Upper lobe of left lung (tissue), 6 donors: ENCODE measurements at regions not wholly inside any gene's neighbourhood (a gene's known extent, or its start where the extent isn't known, plus 50 kb on each side); places are given as distances from the start of the nearest gene placed in this dataset.
"Not testable (repeated sequence)": the region's sequence is repeated elsewhere in the genome, so short reads cannot be mapped to it uniquely, and the experiment has no call there.

Experiments used
- ATAC-seq, 2 donors: fragments of 200-7000 bp; cut with Tn5 transposase; one replicate each; pipeline ENCODE4 v1.9.1; 2022; ENCODE audit warnings: mild to moderate bottlenecking in 2 of 2, moderate library complexity in 2 of 2; ENCODE audit not compliant: low FRiP score in 2 of 2
- DNase-seq, 2 donors: peaks; one replicate each; pipeline ENCODE4 v3.0.0-alpha.2; 2019 to 2020
- H3K27ac ChIP-seq, 4 donors: fragments of 200-600 bp; sonication (generic); one replicate each; pipeline ENCODE4 v1.5.1; 2016 to 2019
- H3K27me3 ChIP-seq, 4 donors: fragments of 200-600 bp; sonication (generic); one replicate each; pipeline ENCODE4 v1.5.1; 2017 to 2019
- H3K36me3 ChIP-seq, 4 donors: fragments of 200-600 bp; sonication (generic); one replicate each; pipeline ENCODE4 v1.5.1; 2016 to 2019
- H3K4me1 ChIP-seq, 4 donors: fragments of 200-600 bp; sonication (generic); one replicate each; pipeline ENCODE4 v1.5.1; 2018 to 2019
- H3K4me3 ChIP-seq, 4 donors: fragments of 200-600 bp; sonication (generic); one replicate each; pipeline ENCODE4 v1.5.1; 2017 to 2019; ENCODE audit warnings: mild to moderate bottlenecking in 2 of 4, moderate library complexity in 1 of 4
- H3K9me3 ChIP-seq, 4 donors: fragments of 200-600 bp; sonication (generic); one replicate each; pipeline ENCODE4 v1.5.1; 2018 to 2019
- CTCF ChIP-seq, 6 experiments: fragments of 450-650 bp in 4 of 6; fragments of 200-600 bp in 2 of 6; sonication (generic) in 2 of 6; IDR thresholded peaks; one replicate each; pipeline ENCODE4 v1.5.1; 2016 to 2019; ENCODE audit warnings: antibody characterized with exemption in 6 of 6
- EP300 ChIP-seq, 4 donors: sonication (generic); formaldehyde crosslinking; IDR thresholded peaks; one replicate each; pipeline ENCODE4 v1.5.1; 2017; ENCODE audit warnings: antibody characterized with exemption in 4 of 4, control low read depth in 2 of 4
- POLR2A ChIP-seq, 4 donors: fragments of 450-650 bp; IDR thresholded peaks; one replicate each; pipeline ENCODE4 v1.5.1; 2016 to 2017; ENCODE audit warnings: antibody characterized with exemption in 4 of 4, mild to moderate bottlenecking in 2 of 4
- POLR2AphosphoS5 ChIP-seq, 2 donors: sonication (generic); formaldehyde crosslinking; IDR thresholded peaks; one replicate each; pipeline ENCODE4 v1.5.1; 2017; ENCODE audit warnings: antibody characterized with exemption in 2 of 2
- WGBS, 2 donors: methylation state at CpG; one replicate each; pipeline ENCODE4 v1.1.5; 2017 to 2018; 5-methylcytosine and 5-hydroxymethylcytosine counted together
- donor health status: DM: no; HTN: no; CAD: no; lungs with moderate emphysema.
- donor health status: DM: no; HTN: yes; CAD: no; lungs with severe emphysema.

- no peak overlapping the region for H3K4me3 ChIP-seq
- TF ChIP-seq POLR2AphosphoS5 (IDR thresholded peaks at IDR 0.05) (no peak), POLR2A (IDR thresholded peaks at IDR 0.05) (no peak), CTCF (IDR thresholded peaks at IDR 0.05) (no peak), EP300 (IDR thresholded peaks at IDR 0.05) (no peak)
- WGBS, 2 donors, result 79 to 83% methylated on average over 7 of the region's 7 CpGs
- H3K9me3 ChIP-seq, result no peaks in the 10 kb centered on the region
- no peaks in the 10 kb centered on the region for H3K27me3 ChIP-seq
- H3K36me3 ChIP-seq, result no peaks in the 10 kb centered on the region
- ATAC-seq (no peak), DNase-seq (no peak)
- no peaks in the 10 kb centered on the region for H3K4me1 ChIP-seq
- H3K27ac ChIP-seq, result no peak overlapping the region
These were observed 103.0 kb upstream of the NTF3 start for GRCh38 chr12:5328669-5329517.

- Histone ChIP-seq H3K27ac (no peak overlapping the region), H3K36me3 (no peaks in the 10 kb centered on the region), H3K27me3 (no peaks in the 10 kb centered on the region), H3K4me1 (no peaks in the 10 kb centered on the region), H3K9me3 (no peaks in the 10 kb centered on the region), H3K4me3 (no peak overlapping the region)
- ATAC-seq (no peak), DNase-seq (no peak)
- TF ChIP-seq POLR2AphosphoS5 (IDR thresholded peaks at IDR 0.05), result no peak
- no peak for TF ChIP-seq POLR2A (IDR thresholded peaks at IDR 0.05)
- no peak for TF ChIP-seq EP300 (IDR thresholded peaks at IDR 0.05)
- no peak for TF ChIP-seq CTCF (IDR thresholded peaks at IDR 0.05)
- 70 to 71% methylated on average over 2 to 3 of the region's 3 CpGs for WGBS, 2 donors
These were observed 99.4 kb upstream of the NTF3 start for GRCh38 chr12:5332551-5332950.

- H3K4me3 ChIP-seq, result no peak overlapping the region
- H3K27me3 ChIP-seq, result no peaks in the 10 kb centered on the region
- DNase-seq (no peak), ATAC-seq (no peak)
- 92 to 93% methylated on average over 7 of the region's 7 CpGs for WGBS, 2 donors
- H3K4me1 ChIP-seq, result no peaks in the 10 kb centered on the region
- no peaks in the 10 kb centered on the region for H3K9me3 ChIP-seq
- no peak overlapping the region for H3K27ac ChIP-seq
- no peaks in the 10 kb centered on the region for H3K36me3 ChIP-seq
- TF ChIP-seq POLR2A (IDR thresholded peaks at IDR 0.05) (no peak), CTCF (IDR thresholded peaks at IDR 0.05) (no peak), EP300 (IDR thresholded peaks at IDR 0.05) (no peak), POLR2AphosphoS5 (IDR thresholded peaks at IDR 0.05) (no peak)
These were observed 98.8 kb upstream of the NTF3 start for GRCh38 chr12:5333096-5333495.

GRCh38 chr12:5335069-5335468, 96.8 kb upstream of the NTF3 start:
- DNase-seq, result no peak
- H3K27ac ChIP-seq, result no peak overlapping the region
- H3K4me3 ChIP-seq, result no peak overlapping the region
- WGBS, 2 donors, result 79 to 85% methylated on average over 2 of the region's 2 CpGs
- no peaks in the 10 kb centered on the region for H3K36me3 ChIP-seq
- H3K27me3 ChIP-seq, result no peaks in the 10 kb centered on the region
- TF ChIP-seq EP300 (IDR thresholded peaks at IDR 0.05) (no peak), POLR2A (IDR thresholded peaks at IDR 0.05) (no peak), CTCF (IDR thresholded peaks at IDR 0.05) (no peak), POLR2AphosphoS5 (IDR thresholded peaks at IDR 0.05) (no peak)
- no peaks in the 10 kb centered on the region for H3K9me3 ChIP-seq
- ATAC-seq, result no peak
- H3K4me1 ChIP-seq, result no peaks in the 10 kb centered on the region

GRCh38 chr12:5341086-5341485, 90.8 kb upstream of the NTF3 start:
- not testable (repeated sequence) for DNase-seq
- WGBS, 2 donors, result 73 to 84% methylated on average over 2 of the region's 2 CpGs

More at GRCh38 chr12:5341086-5341485, 90.8 kb upstream of the NTF3 start:
- not testable (repeated sequence) for H3K4me1 ChIP-seq, H3K27ac ChIP-seq, H3K9me3 ChIP-seq, H3K4me3 ChIP-seq, H3K36me3 ChIP-seq, ATAC-seq, H3K27me3 ChIP-seq
